ENCODE measurements at regions not wholly inside any gene's neighbourhood (a gene's known extent, or its start where the extent isn't known, plus 50 kb on each side); places are given as distances from the start of the nearest gene placed in this dataset.
"Not testable (repeated sequence)": the region's sequence is repeated elsewhere in the genome, so short reads cannot be mapped to it uniquely, and the experiment has no call there.

DNA sequence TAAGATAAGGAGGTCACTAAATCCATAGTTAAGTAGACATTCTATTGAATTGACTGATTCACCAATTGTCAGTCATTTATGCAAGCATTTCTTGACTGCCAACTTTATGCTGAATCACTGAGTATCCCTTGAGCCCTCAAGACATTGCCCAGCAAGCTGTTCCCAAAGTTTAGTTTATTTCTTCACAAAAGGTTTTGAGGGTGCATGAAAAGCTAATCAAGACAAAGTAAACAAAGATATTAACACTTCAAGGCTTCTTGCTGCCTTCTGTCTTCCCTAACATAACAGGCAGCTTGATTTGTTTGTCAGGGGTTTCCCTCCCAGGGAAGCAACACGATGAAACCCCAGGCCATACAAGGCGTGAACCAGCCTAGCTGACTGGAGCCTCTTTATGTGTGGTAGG is 374.4 kb downstream of the SPRY2 start:
- no peak for DNase-seq

DNA sequence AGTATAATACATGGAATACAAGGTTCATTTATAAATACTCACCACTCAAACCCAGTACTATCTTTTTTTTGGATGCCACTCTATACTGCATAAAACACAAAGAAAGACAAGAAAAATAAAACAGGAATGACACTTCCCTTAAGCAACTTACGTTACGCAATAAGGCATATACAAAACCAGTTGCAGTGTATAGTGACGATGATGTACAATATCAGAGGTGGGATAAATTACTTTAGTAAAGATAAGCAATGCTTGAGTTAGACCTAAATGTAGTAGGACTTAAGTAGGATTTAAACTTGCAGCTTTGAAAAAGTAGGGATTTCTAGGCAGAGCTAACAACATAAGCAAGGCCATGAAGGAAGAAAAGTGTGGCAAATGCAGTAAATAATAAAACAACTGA is 374.9 kb downstream of the SPRY2 start:
- DNase-seq: no peak

DNA sequence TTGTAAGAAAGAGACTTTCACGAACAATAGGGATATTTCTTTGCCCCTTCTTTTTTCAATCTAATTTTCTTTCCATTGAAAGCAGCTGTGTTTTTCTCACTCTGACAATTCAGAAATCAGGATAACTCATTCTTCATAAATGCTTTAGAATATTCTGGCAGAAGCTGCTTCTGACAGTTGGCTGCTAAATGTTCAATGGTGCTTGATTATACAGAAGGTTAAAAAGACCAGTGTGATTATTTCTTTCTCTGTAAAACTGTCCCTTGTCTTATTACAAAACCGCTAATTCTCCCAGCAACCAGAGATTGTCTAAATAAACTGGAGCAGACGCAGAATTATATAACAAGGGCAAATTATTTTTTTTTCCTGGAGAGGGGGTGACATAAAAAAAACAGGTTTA is 394.4 kb downstream of the SPRY2 start:
- no peak for DNase-seq

DNA sequence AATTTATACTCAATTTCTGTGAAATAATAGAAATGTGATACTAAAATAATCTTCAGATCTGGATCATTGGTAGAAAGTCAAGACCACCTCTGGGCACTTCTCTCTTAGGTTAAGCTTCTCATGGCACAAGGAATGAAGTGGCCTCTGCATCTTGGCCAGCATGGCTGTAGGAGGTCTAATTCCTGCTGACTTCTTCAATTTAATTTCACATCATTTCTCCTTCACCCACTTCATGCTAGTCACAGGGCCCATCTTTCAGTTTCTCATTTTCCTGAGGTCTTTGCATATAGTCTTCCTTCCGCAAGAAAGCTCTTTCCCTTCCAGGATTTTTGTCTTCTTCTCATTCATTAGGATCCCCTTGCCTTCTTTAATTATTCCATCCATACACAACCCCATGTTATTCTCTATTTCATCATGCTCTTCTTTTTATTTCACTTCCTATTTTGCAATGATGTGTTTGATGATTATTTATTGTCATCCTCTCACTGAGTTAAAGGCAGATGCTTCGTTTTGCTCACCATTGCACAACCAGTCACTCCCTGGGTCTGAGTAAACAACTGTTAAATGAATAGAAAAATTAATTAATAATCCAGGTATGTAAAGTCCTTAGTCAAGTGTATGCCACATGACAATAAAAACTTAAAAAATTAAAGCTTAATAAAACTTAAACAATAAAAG is 397.4 kb downstream of the SPRY2 start:
- DNase-seq: no peak

DNA sequence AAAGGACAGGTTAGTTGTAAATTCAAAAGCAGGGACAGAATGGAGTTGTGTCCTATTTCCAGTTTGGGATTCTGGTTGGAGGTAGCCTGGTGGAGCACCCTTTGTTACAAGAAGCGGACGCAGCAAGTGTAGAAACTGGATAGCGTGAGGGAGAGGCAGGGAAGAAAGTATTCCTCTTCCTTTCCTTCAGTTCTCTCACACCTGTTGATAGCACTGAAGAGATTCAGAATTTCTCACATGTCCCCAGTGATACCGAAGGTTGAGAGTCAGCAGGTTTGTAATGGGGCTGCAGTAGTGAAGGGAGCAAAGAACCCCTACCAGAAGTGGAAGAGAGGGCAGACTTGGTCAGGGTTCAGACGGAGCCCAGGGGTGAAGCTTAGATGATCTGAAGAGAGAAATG is 399.2 kb downstream of the SPRY2 start:
- no peak for DNase-seq

DNA sequence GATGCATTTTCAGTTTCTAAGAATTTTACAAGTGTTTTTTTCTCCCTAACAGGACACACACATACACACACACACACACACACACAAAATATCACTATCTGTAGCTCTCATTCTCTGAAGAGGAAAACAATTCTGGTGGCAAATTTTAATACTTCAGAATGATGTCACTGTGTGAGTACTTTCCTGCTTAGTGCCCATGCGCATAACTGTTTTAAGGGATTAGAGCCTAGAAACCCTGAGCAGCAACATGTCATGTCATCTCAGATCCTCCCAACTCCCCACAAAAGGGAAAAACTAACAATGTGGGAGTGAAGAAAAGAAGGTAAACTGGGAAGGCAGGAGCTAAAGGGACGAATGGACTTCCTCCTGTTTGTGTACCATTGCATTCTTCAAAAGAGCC is 401.2 kb downstream of the SPRY2 start:
- no peak for DNase-seq

DNA sequence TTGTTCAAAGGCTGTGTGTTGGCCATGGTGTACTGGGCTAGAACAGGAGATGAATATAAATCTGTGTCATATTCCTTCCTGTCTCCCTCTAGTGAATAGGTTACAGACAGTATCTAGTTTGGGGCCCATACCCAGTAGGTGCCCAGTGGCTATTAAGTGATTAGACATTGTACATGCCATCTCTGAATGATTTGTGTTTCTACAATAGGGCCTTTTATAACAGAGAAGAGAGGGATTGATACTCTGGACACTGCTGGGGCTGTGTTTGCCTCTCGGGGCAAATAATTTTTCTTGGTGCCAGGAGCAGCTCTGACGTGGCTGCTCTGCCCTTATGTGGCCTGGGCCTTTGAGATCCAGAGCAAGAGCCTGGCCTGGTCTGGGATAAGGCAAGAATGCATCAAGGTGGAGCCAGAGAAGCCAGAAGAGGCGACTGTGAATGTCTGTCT is 403.1 kb downstream of the SPRY2 start:
- DNase-seq: no peak

DNA sequence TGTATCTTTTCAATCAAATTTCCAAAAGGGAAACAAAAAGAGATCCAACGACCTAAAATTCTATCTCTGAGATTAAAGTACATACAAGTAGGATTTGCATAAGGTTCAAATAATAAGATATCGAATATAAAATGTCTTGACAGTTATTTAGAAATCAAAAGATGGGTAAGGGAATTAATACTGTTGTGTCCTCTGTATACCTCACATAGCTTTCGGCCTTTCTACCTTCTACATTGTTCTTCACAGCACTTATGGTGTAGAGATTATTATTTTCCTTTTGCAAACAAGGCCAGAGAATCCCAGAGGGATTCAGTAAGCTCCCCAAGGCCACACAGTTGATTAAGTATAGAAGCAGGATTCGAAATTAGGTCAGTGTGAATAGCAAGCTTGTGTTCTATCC is 403.6 kb downstream of the SPRY2 start:
- no peak for DNase-seq

DNA sequence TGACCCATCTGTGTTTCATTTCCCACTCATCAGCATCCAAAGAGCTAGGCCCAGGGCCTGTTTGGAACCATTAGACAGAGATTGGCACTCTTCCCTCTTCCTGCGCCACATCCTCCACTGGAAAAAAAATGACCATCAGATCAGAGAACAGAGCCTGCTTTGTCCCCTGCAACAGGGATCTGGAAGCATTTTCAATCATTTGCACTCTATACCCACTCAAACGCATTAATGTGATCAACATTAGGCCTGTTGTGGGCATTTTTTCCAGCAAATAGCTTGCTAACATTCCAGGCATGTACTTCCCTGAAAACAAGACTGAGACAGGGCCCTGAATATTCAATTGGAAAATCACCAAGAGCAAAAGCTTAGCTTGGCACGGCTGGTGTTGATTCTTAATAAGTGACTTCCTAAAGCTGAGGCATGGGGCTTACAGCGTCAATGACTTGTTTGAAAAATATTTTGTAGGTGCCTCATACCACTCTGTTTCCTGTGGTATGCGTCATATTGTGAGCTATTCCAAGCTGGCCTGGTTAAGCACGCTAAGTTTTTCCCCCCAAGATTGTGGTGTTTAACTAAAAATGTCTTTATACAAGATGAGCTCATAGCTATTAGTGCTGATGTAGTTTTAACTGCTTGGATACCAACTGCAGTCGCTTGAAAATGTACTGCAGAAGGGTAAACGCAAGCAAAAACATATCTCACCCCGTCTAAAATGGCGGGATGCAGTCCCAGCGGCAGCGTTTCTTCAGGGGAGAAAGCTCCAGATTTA is 404.4 kb downstream of the SPRY2 start:
- DNase-seq: no peak

DNA sequence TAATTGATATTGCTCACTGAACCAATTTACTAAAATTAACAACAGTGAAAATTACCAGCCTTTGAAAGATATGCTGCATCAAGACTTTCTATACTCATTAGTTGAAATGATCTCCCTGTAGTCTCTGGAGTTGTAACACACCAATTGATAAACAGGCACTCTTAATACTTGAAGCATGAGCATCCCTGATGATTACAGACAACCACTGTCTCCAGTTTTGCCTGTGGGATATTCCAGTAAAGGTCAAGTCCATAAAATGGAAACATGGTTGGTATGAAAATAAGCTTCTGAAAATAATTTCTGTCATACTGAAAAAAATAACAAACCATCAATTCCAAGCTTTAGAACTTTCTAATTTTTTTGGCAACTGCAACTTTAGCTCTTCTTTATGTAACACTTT is 405.8 kb downstream of the SPRY2 start:
- no peak for DNase-seq

DNA sequence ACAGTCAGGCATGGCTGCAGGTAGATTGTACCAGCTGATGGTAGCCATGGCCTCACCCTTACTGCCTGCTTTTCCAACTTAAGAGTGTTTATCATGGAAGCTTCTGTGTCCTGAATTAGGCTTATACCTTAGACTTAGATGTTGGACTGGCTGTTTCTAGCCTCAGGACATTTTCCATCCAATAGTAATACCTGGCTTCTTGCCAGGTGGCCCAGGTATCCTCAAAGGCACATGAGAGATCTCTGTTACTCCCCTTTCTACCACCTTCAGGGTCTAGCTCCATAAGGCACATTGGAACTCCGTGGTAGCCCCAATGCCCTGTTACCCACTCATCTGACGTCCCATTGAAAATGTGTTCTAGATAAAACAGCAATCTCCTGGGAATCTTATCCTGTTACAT is 407.5 kb downstream of the SPRY2 start:
- DNase-seq: no peak

DNA sequence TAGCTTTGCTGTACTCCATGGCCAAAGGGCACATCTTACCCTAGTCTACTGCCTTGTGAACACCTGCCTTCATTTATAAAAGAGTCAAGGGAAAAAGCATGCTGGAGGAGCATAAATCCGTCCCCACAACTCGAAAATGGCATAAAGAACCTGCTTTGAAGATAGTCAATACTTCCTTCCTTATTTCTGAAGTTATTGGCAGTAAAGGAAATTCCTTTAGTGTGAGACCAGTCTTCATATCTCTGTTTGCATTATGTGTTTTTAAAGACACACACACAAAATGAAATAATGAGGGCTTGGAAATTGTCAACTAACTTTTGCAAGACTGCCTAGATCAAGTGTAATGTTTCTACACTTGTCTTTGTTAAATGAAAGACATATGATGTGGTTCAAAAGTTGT is 408.4 kb downstream of the SPRY2 start:
- DNase-seq: no peak

DNA sequence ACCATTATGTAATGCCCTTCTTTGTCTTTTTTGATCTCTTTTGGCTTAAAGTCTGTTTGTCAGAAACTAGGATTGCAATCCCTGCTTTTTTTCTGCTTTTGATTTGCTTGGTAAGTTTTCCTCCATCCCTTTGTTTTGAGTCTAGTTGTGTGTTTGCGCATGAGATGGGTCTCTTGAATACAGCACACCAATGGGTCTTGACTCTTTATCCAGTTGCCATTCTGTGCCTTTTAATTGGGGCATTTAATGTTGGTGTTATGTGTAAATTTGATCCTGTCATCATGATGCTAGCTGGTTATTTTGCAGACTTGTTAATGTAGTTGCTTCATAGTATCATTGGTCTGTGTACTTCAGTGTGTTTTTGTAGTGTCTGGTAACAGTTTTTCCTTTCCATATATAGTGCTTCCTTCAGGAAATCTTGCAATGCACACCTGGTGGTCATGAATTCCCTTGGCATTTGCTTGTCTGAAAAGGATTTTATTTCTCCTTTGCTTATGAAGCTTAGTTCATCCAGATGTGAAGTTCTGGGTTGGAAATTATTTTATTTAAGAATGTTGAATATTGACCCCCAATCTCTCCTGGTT is 416.9 kb downstream of the SPRY2 start:
- not testable (repeated sequence) for DNase-seq

DNA sequence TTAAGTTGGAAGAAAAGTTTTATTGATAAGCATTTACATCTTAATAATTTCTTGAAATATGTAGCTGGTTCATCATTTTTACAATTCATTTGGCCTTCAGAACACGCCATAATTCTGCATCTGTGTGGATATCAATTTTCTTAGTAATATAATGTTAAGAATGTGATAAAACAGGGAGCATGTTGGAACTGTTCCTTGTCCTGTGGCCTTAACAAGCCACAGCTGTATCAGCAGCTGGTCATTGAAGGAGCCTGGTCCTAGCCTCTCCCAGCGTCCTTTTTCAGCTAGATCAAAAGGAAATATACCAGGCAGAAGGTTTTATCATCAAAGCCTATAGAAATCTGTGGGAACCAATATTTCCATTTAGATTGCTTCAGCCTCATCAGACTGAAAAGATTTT is 421.8 kb downstream of the SPRY2 start:
- no peak for DNase-seq

DNA sequence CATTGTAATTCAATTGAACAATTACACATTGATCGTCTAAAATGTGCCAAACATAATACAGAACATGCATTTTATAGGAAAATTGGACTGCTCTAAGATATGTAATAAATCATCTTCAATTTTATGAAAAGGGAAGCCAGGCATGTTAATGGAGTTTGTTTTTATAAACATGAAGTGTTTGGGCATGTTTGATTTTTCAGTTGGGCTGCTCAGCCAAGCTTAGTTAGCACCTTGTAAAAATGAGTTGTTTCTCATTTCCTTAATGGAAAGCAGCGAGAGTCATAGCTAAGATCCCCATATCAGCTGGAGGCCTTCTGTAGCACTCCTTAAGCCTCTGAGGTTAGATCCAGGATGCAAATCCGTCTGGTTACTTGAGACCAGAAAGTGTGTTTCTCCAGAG is 422.3 kb downstream of the SPRY2 start:
- DNase-seq: no peak

DNA sequence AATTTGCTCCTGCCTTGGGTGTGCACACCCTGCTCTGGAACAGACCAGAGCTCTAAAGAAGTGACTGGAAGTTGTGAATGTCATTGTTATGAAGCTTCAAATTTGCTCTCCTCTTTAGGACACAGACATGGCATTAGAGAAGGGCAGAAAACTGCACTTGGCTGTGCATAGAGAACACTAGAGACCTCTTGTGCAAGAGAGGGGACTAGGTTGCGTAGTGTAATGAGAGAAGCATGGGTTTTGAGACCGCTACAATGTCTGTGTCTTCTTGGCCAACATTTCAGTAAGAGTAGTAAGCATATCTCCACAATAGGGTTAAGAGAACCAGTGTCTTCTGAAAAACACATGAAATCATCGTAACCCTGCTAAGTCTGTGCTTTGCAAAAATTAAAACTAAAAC is 423.3 kb downstream of the SPRY2 start:
- DNase-seq: no peak

DNA sequence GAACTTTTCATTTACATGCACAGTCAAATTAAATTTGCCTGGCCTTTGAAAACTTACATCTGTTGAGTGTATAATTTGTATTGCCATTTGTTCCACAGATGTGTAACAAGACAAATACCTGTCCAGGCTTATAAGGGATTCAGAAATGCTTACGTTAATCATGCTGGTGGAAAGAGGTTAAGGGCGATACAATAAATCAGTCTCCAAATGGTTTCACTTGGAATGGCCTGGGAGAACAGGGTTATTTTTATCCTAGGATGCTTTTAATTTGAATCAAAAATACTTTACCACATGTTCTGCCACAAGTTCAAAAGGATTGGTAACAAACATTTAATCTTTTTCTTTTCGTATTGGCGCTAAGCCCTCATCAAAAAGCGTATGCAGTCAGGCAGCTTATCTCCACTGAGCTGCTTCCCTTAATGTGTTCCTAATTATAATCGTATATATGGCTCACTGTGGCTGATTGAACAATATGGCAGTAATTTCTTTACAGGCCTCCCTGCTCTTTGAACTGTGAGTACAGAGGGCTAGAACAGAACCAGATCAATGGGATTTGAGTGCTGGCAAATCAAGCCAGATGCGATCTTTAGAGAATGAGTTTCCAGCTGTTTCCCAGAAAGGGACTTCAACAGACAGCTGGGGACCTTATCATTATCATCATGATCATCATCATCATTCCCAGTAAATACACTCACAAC is 425.7 kb downstream of the SPRY2 start:
- no peak for DNase-seq

DNA sequence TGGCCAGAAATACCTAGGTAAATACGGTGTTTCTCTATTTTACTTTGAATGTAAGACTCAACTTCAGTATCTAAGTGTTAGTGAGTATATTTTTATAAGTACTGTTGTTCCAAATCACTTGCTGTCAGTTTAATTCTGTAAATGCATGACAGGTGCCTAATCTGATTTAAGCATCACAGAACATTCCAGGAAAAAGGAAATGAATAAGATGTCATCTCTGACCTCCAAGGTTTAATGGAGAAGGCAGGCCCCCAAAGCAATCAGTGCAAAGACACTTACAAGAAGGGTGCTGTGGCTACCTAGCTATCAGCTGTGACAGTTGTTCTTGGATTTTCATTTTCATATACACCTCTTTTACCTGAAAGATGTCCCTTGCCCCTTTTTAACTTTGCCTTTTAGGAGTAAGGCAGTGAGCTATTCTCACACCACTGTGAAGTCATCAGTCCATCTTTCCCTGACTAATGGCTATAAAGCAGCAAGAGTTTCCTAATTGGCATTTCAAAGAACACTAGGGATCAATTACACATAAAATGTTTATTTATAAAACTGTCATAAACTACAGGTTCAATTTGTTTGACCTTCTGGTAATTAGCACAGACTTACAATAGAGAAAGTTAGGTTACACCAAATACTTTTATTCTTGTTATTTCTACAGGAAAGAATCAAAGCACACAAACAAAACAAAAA is 427.6 kb downstream of the SPRY2 start:
- DNase-seq: no peak

DNA sequence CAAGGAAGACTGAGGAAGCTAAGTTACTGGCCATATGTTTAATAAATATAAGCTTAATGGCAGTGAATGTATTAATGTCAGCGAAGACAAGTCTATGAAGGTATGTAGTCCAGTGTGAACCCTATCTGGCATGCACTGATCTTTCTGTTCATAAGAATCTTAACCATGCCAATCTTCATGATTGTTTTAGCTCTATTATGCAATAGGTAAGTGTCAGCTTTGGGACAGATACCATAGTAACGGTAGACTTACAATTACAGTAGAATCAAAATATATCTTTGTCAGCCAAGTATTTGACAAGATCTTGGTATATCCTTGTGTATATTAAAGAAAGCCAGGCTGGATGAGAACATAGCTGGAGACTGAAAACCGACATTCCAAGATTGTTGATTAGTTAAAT is 428.5 kb downstream of the SPRY2 start:
- no peak for DNase-seq

DNA sequence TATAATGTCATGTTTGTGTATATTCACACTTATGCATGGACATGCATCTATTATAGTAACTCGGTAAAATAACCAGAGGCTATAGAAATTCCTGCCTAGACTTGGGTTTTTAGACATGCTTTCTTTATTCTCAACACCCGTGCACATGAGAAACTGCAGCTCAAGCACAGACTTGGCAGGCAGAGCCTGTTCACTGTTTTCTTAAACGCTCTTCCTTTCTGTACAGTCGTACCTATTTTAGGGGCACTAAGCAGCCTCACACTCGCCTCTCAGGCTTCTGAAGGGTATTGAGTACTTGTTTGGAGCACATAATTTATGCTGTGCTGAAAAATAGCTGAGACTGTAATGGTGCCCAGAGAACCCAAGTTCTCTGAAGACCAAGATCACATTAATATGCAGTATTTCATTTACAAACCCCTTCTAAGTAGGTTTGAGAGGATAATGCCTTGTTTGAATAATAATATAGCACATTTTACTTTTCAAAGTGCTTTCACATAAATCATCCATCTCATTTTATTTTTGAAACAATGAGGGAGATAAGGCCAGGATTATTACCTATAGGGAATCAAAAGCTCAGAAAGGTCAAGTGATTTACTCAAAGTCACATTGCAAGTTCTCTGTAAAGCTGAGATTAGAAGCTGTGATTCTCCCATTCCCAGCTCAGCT is 429.9 kb downstream of the SPRY2 start:
- no peak for DNase-seq

DNA sequence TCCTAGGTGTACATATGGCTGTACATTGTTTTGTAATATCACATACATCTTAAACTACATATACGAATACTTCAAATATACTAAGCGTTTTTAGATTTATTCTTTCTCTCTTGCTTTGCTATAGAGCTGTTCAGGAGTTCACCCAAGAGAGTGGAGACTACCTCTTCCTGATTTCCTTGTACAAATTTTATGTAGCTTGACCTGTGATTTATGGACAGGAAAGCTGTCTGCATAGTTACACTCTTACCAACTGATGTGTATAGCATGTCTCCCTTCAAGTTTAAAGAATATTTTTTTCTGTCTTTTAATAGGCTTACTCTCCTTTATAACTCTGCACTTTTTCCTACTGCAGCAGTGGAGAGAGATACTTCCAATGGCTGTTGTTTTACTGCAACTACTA is 428.7 kb downstream of the NDFIP2 start:
- no peak for DNase-seq

DNA sequence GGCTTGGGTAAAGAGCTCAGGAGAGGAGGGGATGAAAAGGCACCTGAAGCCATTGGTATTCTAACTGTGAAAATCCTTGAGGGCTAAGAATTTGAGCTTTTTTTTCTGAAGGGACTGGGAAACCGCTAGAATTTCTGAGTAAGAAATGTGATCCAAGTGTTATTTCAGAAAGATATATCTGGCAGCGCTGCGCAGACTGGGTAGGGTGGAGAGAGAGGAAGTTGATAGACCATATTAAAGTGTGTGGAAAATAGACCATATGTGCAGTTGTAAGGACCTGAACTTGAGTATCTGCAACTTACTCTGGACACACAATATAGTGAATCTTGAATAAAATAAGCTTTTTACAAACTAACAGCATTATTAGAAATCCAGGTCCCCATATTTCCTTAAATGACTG is 427.4 kb downstream of the NDFIP2 start:
- DNase-seq: no peak

DNA sequence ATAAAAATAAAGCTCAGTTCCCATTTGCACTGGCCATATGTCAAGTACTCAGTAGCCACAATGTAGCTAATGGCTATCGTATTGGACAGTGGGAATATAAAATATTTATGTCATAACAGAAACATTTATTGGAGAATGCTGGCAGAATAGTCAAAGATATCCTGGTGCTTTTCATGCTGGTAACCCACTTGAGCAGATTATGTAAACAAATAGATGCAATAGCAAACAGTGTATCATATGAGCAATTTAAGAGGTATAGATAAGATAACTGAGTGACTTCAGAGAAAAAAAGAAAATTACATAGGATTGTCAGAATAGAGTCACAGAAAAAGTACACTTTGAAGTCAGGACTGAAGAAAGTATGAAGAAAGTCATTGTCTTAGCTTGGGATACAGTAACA is 426.6 kb downstream of the NDFIP2 start:
- no peak for DNase-seq

Data from activated naive CD4-positive, alpha-beta T cell treated with anti-CD3 and anti-CD28 coated beads, Interleukin-2, amount 50 U/mL, for 16 hours (primary cell).